Islet of Langerhans (tissue), 1 donor: ENCODE measurements at regions not wholly inside any gene's neighbourhood (a gene's known extent, or its start where the extent isn't known, plus 50 kb on each side); places are given as distances from the start of the nearest gene placed in this dataset.
"Not testable (repeated sequence)": the region's sequence is repeated elsewhere in the genome, so short reads cannot be mapped to it uniquely, and the experiment has no call there.

Experiments
- FAIRE-seq: peaks from one replicate; lab custom pipeline; 2011; peaks lifted over from hg19 to GRCh38; lab: Jason Lieb, UNC

DNA sequence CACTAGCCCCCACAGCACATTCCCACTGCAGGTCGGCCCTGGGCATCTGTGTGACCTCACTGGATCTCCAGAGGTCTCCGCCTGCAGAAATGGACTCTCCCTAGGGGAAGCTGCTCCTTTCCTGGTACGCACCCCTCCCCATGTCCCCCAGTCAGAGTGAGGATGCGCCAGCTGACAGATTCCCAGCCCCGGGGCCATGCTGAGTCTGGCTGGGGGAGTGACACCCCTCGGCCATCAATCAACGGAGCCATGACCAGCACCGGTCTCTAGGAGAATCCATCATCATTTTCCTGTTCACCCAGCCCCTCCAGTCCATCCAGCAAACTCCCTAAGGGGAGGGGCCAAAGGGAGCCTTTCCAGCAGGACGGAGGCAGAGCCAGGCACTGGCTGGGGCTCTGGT is 68.7 kb upstream of the PAX7 start:
- FAIRE-seq, result no peak

DNA sequence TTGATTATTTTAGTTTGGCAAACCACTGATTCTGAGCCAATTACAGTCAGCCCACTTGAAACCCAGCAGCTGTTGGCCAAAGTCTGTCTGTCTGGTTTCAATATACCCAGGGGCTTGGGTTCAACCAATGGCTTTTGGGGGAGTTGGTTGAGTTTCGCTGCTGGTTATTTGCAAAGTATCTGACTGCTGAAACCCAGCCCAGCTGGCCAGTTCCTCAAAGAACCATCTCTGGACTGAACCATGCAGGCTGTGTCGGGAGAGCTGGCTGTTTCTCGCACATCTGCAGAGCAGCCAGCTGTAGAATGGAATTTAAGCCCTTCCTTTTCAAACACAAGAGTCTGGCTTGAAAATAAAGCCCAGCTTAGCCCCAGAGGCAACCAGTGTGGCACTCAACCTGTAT is 66.0 kb upstream of the PAX7 start:
- no peak for FAIRE-seq

GRCh38 chr1:18565321-18565720 is 65.3 kb upstream of the PAX7 start:
- no peak for FAIRE-seq

GRCh38 chr1:18568489-18568888 is 62.2 kb upstream of the PAX7 start:
- no peak for FAIRE-seq

- no peak for FAIRE-seq
These were observed 61.4 kb upstream of the PAX7 start for GRCh38 chr1:18569251-18569650.

DNA sequence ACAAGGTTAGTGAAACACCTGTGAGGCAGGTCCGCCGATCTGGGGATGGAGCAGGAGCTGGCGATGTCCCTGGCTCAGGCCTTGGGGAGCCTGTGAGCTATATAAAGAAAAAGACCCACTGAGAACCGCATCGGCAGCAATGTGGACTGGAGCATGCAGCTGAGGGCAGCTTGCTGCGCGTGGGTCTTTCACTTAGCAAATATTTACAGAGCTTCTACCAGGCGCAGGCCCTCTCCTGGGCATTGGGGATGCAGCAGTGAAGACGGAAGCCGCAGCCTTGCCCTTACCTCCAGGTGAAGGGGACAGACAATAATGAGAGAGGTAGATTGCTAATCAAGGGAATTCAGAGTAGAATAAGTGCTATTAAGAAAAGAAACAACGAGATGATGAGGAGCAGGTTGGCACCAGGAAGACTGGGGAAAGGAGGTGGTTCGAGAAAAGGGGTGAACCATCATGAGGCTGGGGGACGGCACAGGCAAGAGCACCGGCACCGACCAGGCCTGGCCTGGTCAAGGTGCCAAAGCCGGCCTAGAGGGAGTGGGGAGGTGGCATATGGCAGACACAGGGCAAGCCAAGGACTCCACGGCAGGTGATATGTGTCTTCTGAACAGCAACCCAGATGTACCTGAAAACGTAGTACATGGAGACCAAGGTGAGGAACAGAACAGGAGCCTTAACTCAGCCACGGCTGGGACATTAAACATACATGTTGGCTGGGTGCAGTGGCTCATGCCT is 60.7 kb upstream of the PAX7 start:
- no peak for FAIRE-seq

DNA sequence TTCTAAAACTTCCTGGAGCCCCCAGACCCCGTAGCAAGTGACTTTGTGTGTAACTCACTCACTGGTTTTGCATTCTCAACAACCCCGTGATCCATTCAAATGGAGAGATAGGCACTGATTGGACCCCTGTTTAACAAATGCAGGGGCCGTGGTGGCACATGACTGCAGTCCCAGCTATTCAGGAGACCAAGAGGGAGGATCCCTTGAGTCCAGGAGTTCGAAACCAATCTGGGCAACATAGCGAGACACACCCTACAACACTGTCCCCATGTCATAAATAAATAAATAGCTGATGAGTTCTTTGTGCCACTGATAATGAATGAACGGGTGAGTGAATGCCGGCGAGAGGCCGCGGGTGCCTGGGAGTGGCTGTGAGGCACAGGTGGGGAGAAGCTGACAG is 59.4 kb upstream of the PAX7 start:
- FAIRE-seq, result no peak

GRCh38 chr1:18572022-18572880 is 58.4 kb upstream of the PAX7 start:
- no peak for FAIRE-seq

DNA sequence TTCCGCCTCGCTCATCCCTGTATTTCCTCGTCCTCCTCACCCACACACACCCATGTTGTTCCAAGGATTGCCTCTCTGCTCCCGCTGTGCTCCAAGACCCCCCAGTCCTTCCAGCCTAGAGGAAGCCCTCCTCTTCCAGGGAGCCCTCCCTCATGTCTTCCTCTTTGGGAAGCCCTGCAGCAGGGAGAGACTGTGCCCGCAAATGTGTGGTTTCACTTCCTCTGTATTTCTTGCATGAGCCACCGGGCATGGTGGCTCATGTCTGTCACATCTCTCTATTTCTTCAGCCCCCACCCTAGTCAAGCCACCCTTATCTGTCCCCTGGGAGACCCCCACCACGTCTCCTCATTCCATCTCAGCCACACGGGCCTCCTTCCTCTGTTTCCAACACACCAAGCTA is 57.5 kb upstream of the PAX7 start:
- FAIRE-seq, result no peak

DNA sequence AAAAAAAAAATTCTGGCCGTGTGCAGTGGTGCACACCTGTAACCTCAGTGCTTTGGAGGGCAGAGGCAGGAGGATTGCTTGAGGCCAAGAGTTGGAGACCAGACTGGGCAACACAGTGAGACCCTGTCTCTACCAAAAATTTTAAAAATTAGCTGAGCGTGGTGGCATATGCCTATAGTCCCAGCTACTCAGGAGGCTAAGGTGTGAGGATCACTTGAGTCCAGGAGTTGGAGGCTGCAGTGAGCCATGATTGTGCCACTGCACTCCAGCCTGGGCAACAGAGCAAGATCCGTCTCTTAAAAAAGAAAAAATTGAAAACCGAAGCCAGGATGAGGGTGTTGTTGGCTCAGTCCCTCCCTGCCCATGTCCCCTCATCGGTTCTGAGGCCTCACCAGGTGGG is 55.9 kb upstream of the PAX7 start:
- FAIRE-seq, result no peak

DNA sequence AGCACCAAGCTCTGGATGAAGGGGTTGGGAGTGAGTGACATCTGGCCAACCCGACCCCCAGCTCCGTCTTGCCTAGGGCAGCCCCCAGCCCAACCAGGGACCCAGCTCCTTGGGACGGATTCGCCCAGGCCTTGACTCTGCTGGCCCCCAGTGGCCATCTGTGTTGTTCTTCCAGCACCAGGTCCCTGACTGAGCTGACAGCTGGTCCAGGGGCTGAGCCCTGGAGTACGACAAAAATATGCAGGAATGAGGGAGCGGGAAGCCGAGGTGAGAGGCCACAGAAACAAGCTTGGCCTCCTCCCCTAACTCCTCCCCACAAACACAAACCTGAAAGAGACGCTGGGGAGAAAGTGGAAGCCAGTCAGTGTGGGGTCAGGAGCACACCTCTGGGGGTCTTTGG is 55.0 kb upstream of the PAX7 start:
- FAIRE-seq, result no peak

GRCh38 chr1:18578271-18578670 is 52.4 kb upstream of the PAX7 start:
- no peak for FAIRE-seq

- not testable (repeated sequence) for FAIRE-seq
These were observed 51.4 kb upstream of the PAX7 start for GRCh38 chr1:18579267-18579666.

- FAIRE-seq, result no peak
These were observed 50.6 kb upstream of the PAX7 start for GRCh38 chr1:18580047-18580446.

- no peak for FAIRE-seq
These were observed 49.8 kb upstream of the PAX7 start for GRCh38 chr1:18580691-18581419.
